CD4-positive, alpha-beta T cell (primary cell): ENCODE measurements at regions not wholly inside any gene's neighbourhood (a gene's known extent, or its start where the extent isn't known, plus 50 kb on each side); places are given as distances from the start of the nearest gene placed in this dataset.

Experiments
- ATAC-seq: fragments of 200-7000 bp; cut with Tn5 transposase; one replicate; pipeline ENCODE4 v1.10.0; 2022; ENCODE audit warnings: mild to moderate bottlenecking; ENCODE audit not compliant: poor library complexity
- CTCF ChIA-PET: fragments of 350-600 bp; sonication (Branson Sonifier 250); formaldehyde crosslinking; loops from one replicate; lab custom pipeline; 2021; ENCODE audit warnings: antibody characterized with exemption, inconsistent platforms; lab: Charles Lee
- POLR2A ChIA-PET: fragments of 350-600 bp; sonication (Branson Sonifier 250); formaldehyde crosslinking; loops from one replicate; lab custom pipeline; 2021; ENCODE audit warnings: antibody characterized with exemption, inconsistent platforms; lab: Charles Lee
- DNase-seq, 14 experiments: peaks; one replicate each; pipeline ENCODE4 v3.0.0-alpha.2; 2013 to 2020; ENCODE audit warnings: mixed read lengths in 2 of 14
- H3K27ac ChIP-seq, 2 donors: one replicate each; pipeline versions ENCODE4 v1.5.1 to v1.7.0; 2013; ENCODE audit warnings: low read length in 2 of 2, low read depth in 1 of 2, mild to moderate bottlenecking in 1 of 2
- H3K27me3 ChIP-seq, 2 experiments: 1 replicate in 1 of 2; 2 replicates in 1 of 2; pipeline versions ENCODE4 v1.6.1 to v1.7.0; 2013; ENCODE audit warnings: low read length in 2 of 2, control low read depth in 1 of 2, mild to moderate bottlenecking in 1 of 2, moderate library complexity in 1 of 2; ENCODE audit not compliant: insufficient read depth in 2 of 2, control insufficient read depth in 1 of 2
- H3K36me3 ChIP-seq: one replicate; pipeline ENCODE4 v1.6.1; 2013; ENCODE audit warnings: low read length, control low read depth; ENCODE audit not compliant: insufficient read depth
- H3K4me1 ChIP-seq: one replicate; pipeline ENCODE4 v1.6.1; 2013; ENCODE audit warnings: low read length, control low read depth; ENCODE audit not compliant: insufficient read depth
- H3K4me3 ChIP-seq: one replicate; pipeline ENCODE4 v1.5.1; 2013; ENCODE audit warnings: mild to moderate bottlenecking, low read length, moderate library complexity
- H3K9me3 ChIP-seq, 2 experiments: 1 replicate in 1 of 2; 2 replicates in 1 of 2; pipeline versions ENCODE4 v1.6.1 to v1.7.0; 2013; ENCODE audit warnings: low read length in 2 of 2, mild to moderate bottlenecking in 2 of 2, control low read depth in 1 of 2, moderate library complexity in 1 of 2; ENCODE audit not compliant: control insufficient read depth in 1 of 2, insufficient read depth in 1 of 2
- H3K27ac Mint-ChIP-seq: one replicate; pipeline ENCODE4 v1.8.0; 2020; ENCODE audit warnings: mixed read lengths
- H3K27me3 Mint-ChIP-seq: one replicate; pipeline ENCODE4 v1.8.0; 2021; ENCODE audit warnings: mixed read lengths
- H3K36me3 Mint-ChIP-seq: one replicate; pipeline ENCODE4 v1.8.0; 2021; ENCODE audit warnings: low read depth, mixed read lengths
- H3K4me1 Mint-ChIP-seq: one replicate; pipeline ENCODE4 v1.8.0; 2021; ENCODE audit warnings: low read depth, mixed read lengths
- H3K4me3 Mint-ChIP-seq: one replicate; pipeline ENCODE4 v1.8.0; 2020; ENCODE audit warnings: mild to moderate bottlenecking, mixed read lengths
- H3K9me3 Mint-ChIP-seq: one replicate; pipeline ENCODE4 v1.8.0; 2020; ENCODE audit warnings: mixed read lengths
- CTCF ChIP-seq: fragments of 200-600 bp; IDR thresholded peaks from one replicate; pipeline ENCODE4 v1.8.0; 2022; ENCODE audit warnings: antibody characterized with exemption, mild to moderate bottlenecking
- intact Hi-C, 2 experiments: fragments of 100-400 bp; cut with DNase I in 1 of 2; cut with micrococcal nuclease in 1 of 2; formaldehyde crosslinking; loops; one replicate each; pipeline versions ENCODE4 v1.15.1 to v1.9.0; 2023 to 2025; cut with DNase I, micrococcal nuclease

GRCh38 chr12:97837401-97837800, 374.8 kb downstream of the RMST start:
- intact Hi-C loops = no loop called here
- no peak overlapping the region for H3K4me3 ChIP-seq
- H3K27ac Mint-ChIP-seq = no peak overlapping the region
- CTCF ChIA-PET = no interaction called here
- H3K4me3 Mint-ChIP-seq = no peak overlapping the region
- H3K36me3 Mint-ChIP-seq = no peaks in the 10 kb centered on the region
- DNase-seq = no peak
- no peak overlapping the region for H3K27ac ChIP-seq
- no peaks in the 10 kb centered on the region for H3K27me3 ChIP-seq
- ATAC-seq = no peak
- H3K9me3 ChIP-seq = no peaks in the 10 kb centered on the region
- no peak for TF ChIP-seq CTCF
- no peaks in the 10 kb centered on the region for H3K4me1 ChIP-seq
- H3K27me3 Mint-ChIP-seq = no peaks in the 10 kb centered on the region
- H3K9me3 Mint-ChIP-seq = peaks cover 2% of the 10 kb centered on the region
- no peaks in the 10 kb centered on the region for H3K36me3 ChIP-seq
- POLR2A ChIA-PET = no interaction called here
- H3K4me1 Mint-ChIP-seq = no peaks in the 10 kb centered on the region

DNA sequence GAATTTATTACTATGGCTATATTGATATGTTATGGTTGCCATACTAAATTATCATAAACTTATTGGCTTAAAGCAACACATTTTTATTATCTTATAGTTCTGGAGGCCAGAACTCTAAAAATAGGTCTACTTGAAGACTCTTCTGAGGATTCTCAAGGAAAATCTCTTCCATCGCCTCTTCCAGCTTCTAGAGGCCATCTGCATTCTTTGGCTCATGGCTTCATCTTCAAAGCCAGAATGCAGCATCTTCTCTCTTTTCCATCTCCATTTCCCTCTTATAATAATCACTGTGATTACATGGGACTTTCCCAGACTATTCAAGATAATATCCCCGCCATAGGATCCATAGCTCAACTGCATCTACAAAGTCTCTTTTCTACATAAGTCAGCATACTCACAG, 385.4 kb downstream of the RMST start:
- CTCF ChIA-PET = no interaction called here
- intact Hi-C loops = no loop called here

GRCh38 chr12:97854477-97854876, 391.9 kb downstream of the RMST start:
- Mint-ChIP-seq H3K27me3 (no peaks in the 10 kb centered on the region), H3K4me1 (no peaks in the 10 kb centered on the region), H3K36me3 (no peaks in the 10 kb centered on the region), H3K9me3 (no peaks in the 10 kb centered on the region), H3K27ac (no peak overlapping the region), H3K4me3 (no peak overlapping the region)
- ChIA-PET CTCF (no interaction called here), POLR2A (no interaction called here)
- TF ChIP-seq CTCF = no peak
- H3K4me1 ChIP-seq = no peaks in the 10 kb centered on the region
- intact Hi-C loops = no loop called here
- H3K9me3 ChIP-seq = peaks cover 0 to 6% of the 10 kb centered on the region in 2 experiments
- ATAC-seq (no peak), DNase-seq (no peak)
- no peaks in the 10 kb centered on the region for H3K27me3 ChIP-seq
- H3K27ac ChIP-seq = no peak overlapping the region
- no peak overlapping the region for H3K4me3 ChIP-seq
- H3K36me3 ChIP-seq = no peaks in the 10 kb centered on the region

More for the DNA sequence above, 385.4 kb downstream of the RMST start:
- no peaks in the 10 kb centered on the region for H3K36me3 ChIP-seq
- H3K4me1 Mint-ChIP-seq = no peaks in the 10 kb centered on the region
- H3K4me3 Mint-ChIP-seq = no peak overlapping the region
- H3K9me3 Mint-ChIP-seq = no peaks in the 10 kb centered on the region
- no peak for DNase-seq
- no peaks in the 10 kb centered on the region for H3K27me3 ChIP-seq
- H3K36me3 Mint-ChIP-seq = no peaks in the 10 kb centered on the region
- H3K9me3 ChIP-seq = no peaks in the 10 kb centered on the region
- no peak overlapping the region for H3K27ac ChIP-seq
- no peak for ATAC-seq
- H3K27ac Mint-ChIP-seq = no peak overlapping the region
- POLR2A ChIA-PET = no interaction called here
- no peak overlapping the region for H3K4me3 ChIP-seq
- no peaks in the 10 kb centered on the region for H3K4me1 ChIP-seq
- TF ChIP-seq CTCF = no peak
- no peaks in the 10 kb centered on the region for H3K27me3 Mint-ChIP-seq
